ENCODE measurements at regions not wholly inside any gene's neighbourhood (a gene's known extent, or its start where the extent isn't known, plus 50 kb on each side); places are given as distances from the start of the nearest gene placed in this dataset.

DNA sequence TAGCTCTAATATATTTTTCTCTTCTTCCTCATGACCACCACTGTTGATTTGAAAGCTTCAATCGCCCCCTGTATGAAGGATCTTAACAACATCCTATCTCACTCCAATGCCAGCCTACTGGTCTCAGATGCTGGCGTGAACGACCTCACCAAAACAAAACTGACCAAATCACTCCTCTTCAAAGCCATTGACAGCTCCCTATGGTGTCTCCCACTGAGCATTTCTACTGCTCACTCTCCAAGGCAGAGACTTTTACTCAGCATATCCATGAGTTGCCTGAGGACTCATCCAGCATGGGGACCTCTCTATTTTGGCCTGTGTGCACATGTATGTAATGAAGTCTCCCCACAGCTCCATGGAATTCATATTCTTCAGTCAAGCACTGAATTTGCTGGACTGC lies 520.4 kb downstream of the TFAP2B start:
- peaks cover 0 to 3% of the 10 kb centered on the region in 2 experiments for H3K9me3 ChIP-seq (ENCODE audit: control insufficient read depth in 1 of 2, insufficient read depth in 1 of 2, low read length in 2 of 2)
- no peak for ATAC-seq (ENCODE audit: poor library complexity)

DNA sequence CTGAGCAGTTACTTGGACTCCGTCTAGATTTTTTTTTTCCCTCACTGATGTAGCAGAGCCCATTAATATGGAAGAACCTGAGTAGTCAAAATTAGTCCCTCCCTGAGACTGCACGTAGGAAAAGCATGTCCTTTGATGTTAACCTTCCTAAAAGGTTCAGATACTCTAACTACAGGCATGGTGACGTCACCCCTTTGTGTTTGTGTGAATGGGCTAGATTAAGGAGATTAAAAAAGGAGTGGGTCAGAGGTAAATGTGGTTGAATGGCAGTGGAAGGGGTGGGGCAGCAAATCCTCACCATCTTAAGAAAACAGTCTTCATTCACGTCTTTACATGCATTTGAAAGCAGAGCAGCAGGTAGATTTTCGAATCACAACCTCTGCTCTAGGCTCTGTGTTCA lies 521.1 kb downstream of the TFAP2B start:
- H3K27ac Mint-ChIP-seq, result no peak overlapping the region
- no peak for TF ChIP-seq CTCF (IDR thresholded peaks at IDR 0.05)
- ChIA-PET CTCF (no interaction called here), POLR2A (no interaction called here)
- Histone ChIP-seq H3K4me3 (ENCODE audit: low read length) (no peak overlapping the region), H3K36me3 (ENCODE audit: insufficient read depth, low read length) (no peaks in the 10 kb centered on the region), H3K27ac (ENCODE audit: low read depth in 1 of 2, low read length in 2 of 2) (no peak overlapping the region), H3K4me1 (ENCODE audit: insufficient read depth, low read length) (no peaks in the 10 kb centered on the region), H3K9me3 (ENCODE audit: control insufficient read depth in 1 of 2, insufficient read depth in 1 of 2, low read length in 2 of 2) (peaks cover 0 to 3% of the 10 kb centered on the region in 2 experiments), H3K27me3 (ENCODE audit: control insufficient read depth in 1 of 2, insufficient read depth in 2 of 2, low read length in 2 of 2) (no peaks in the 10 kb centered on the region)
- H3K27me3 Mint-ChIP-seq, result no peaks in the 10 kb centered on the region
- no peak for ATAC-seq (ENCODE audit: poor library complexity)
- intact Hi-C loops (cut with DNase I, micrococcal nuclease), result no loop called here
- no peaks in the 10 kb centered on the region for H3K36me3 Mint-ChIP-seq (ENCODE audit: low read depth)
- H3K4me3 Mint-ChIP-seq, result no peak overlapping the region
- DNase-seq, result no peak
- H3K4me1 Mint-ChIP-seq (ENCODE audit: low read depth), result no peaks in the 10 kb centered on the region
- H3K9me3 Mint-ChIP-seq, result no peaks in the 10 kb centered on the region

More for the DNA sequence above, 520.4 kb downstream of the TFAP2B start:
- Mint-ChIP-seq H3K27ac (no peak overlapping the region), H3K9me3 (no peaks in the 10 kb centered on the region), H3K4me3 (no peak overlapping the region), H3K4me1 (ENCODE audit: low read depth) (no peaks in the 10 kb centered on the region), H3K36me3 (ENCODE audit: low read depth) (no peaks in the 10 kb centered on the region), H3K27me3 (no peaks in the 10 kb centered on the region)
- POLR2A ChIA-PET, result no interaction called here
- Histone ChIP-seq H3K4me3 (ENCODE audit: low read length) (no peak overlapping the region), H3K27me3 (ENCODE audit: control insufficient read depth in 1 of 2, insufficient read depth in 2 of 2, low read length in 2 of 2) (no peaks in the 10 kb centered on the region), H3K36me3 (ENCODE audit: insufficient read depth, low read length) (no peaks in the 10 kb centered on the region), H3K4me1 (ENCODE audit: insufficient read depth, low read length) (no peaks in the 10 kb centered on the region), H3K27ac (ENCODE audit: low read depth in 1 of 2, low read length in 2 of 2) (no peak overlapping the region)
- no peak for TF ChIP-seq CTCF (IDR thresholded peaks at IDR 0.05)
- intact Hi-C loops (cut with DNase I, micrococcal nuclease), result no loop called here
- no peak for DNase-seq
- CTCF ChIA-PET, result no interaction called here

GRCh38 chr6:51342393-51342792 lies 523.7 kb downstream of the TFAP2B start:
- Histone ChIP-seq H3K36me3 (ENCODE audit: insufficient read depth, low read length) (no peaks in the 10 kb centered on the region), H3K27me3 (ENCODE audit: control insufficient read depth in 1 of 2, insufficient read depth in 2 of 2, low read length in 2 of 2) (no peaks in the 10 kb centered on the region), H3K27ac (ENCODE audit: low read depth in 1 of 2, low read length in 2 of 2) (no peak overlapping the region), H3K4me1 (ENCODE audit: insufficient read depth, low read length) (no peaks in the 10 kb centered on the region), H3K9me3 (ENCODE audit: control insufficient read depth in 1 of 2, insufficient read depth in 1 of 2, low read length in 2 of 2) (peaks cover 0 to under 1% of the 10 kb centered on the region in 2 experiments), H3K4me3 (ENCODE audit: low read length) (no peak overlapping the region)
- H3K27me3 Mint-ChIP-seq, result no peaks in the 10 kb centered on the region
- no peaks in the 10 kb centered on the region for H3K36me3 Mint-ChIP-seq (ENCODE audit: low read depth)
- no peak overlapping the region for H3K27ac Mint-ChIP-seq
- H3K9me3 Mint-ChIP-seq, result peaks cover 5% of the 10 kb centered on the region
- CTCF ChIA-PET, result no interaction called here
- H3K4me1 Mint-ChIP-seq (ENCODE audit: low read depth), result no peaks in the 10 kb centered on the region
- ATAC-seq (ENCODE audit: poor library complexity), result no peak
- POLR2A ChIA-PET, result no interaction called here
- H3K4me3 Mint-ChIP-seq, result no peak overlapping the region
- intact Hi-C loops (cut with DNase I, micrococcal nuclease), result no loop called here
- DNase-seq, result no peak
- no peak for TF ChIP-seq CTCF (IDR thresholded peaks at IDR 0.05)

Data from CD4-positive, alpha-beta T cell (primary cell).